Kidney (tissue), 13 donors: ENCODE measurements at regions not wholly inside any gene's neighbourhood (a gene's known extent, or its start where the extent isn't known, plus 50 kb on each side); places are given as distances from the start of the nearest gene placed in this dataset.
"Not testable (repeated sequence)": the region's sequence is repeated elsewhere in the genome, so short reads cannot be mapped to it uniquely, and the experiment has no call there.

Experiments used
- DNase-seq, 5 donors: peaks; one replicate each; pipeline ENCODE4 v3.0.0-alpha.2; 2013 to 2020
- FAIRE-seq: peaks from 2 replicates; lab custom pipeline; 2012; peaks lifted over from hg19 to GRCh38; lab: Jason Lieb, UNC
- H3K27ac ChIP-seq, 2 donors: one replicate each; pipeline ENCODE4 v1.7.0; 2013; ENCODE audit warnings: low read depth in 2 of 2, low read length in 2 of 2, inconsistent platforms in 1 of 2
- H3K27me3 ChIP-seq: one replicate; pipeline ENCODE4 v1.7.1; 2013; ENCODE audit warnings: low read length, inconsistent platforms; ENCODE audit not compliant: control insufficient read depth, insufficient read depth
- H3K36me3 ChIP-seq, 3 donors: one replicate each; pipeline versions ENCODE4 v1.7.0 to v1.7.1; 2013; ENCODE audit warnings: low read length in 3 of 3, control low read depth in 1 of 3, inconsistent platforms in 1 of 3; ENCODE audit not compliant: insufficient read depth in 3 of 3, control insufficient read depth in 2 of 3
- H3K4me1 ChIP-seq, 3 donors: one replicate each; pipeline versions ENCODE4 v1.7.0 to v1.7.1; 2013; ENCODE audit warnings: low read length in 3 of 3, inconsistent platforms in 1 of 3, low read depth in 1 of 3; ENCODE audit not compliant: control insufficient read depth in 2 of 3, insufficient read depth in 2 of 3
- H3K4me3 ChIP-seq, 3 donors: one replicate each; pipeline versions ENCODE4 v1.7.0 to v1.8.1; 2013; ENCODE audit warnings: low read length in 3 of 3, control low read depth in 1 of 3, inconsistent platforms in 1 of 3
- H3K9ac ChIP-seq, 3 donors: one replicate each; pipeline versions ENCODE4 v1.7.0 to v1.7.1; 2013; ENCODE audit warnings: low read length in 3 of 3, control low read depth in 1 of 3, inconsistent platforms in 1 of 3
- H3K9me3 ChIP-seq, 3 donors: one replicate each; pipeline versions ENCODE4 v1.7.0 to v1.7.1; 2013; ENCODE audit warnings: low read length in 3 of 3, control low read depth in 1 of 3, inconsistent platforms in 1 of 3; ENCODE audit not compliant: control insufficient read depth in 2 of 3, insufficient read depth in 1 of 3
- CTCF ChIP-seq: IDR thresholded peaks from 3 replicates; pipeline ENCODE4 v1.5.1; 2012; ENCODE audit warnings: mild to moderate bottlenecking, moderate library complexity, borderline replicate concordance; ENCODE audit not compliant: insufficient read depth; ENCODE audit errors: extremely low read depth
- intact Hi-C: fragments of 100-400 bp; cut with DNase I; formaldehyde crosslinking; loops from one replicate; pipeline ENCODE4 v1.11.1; 2022
- donor health status: control.
- donor health status: control.
- donor health status: control.
- donor health status: control.
- donor health status: control.
- donor health status: DM: yes; HTN: yes; CAD: no.
- donor health status: Normal renal cell carcinoma (clear cell type).

GRCh38 chr21:30027986-30028385, 88.2 kb upstream of the GRIK1 start:
- no peak for FAIRE-seq
- H3K9ac ChIP-seq = no peak overlapping the region
- peak in 1 of 5 donors; percentile 6 for DNase-seq
- no peaks in the 10 kb centered on the region for H3K9me3 ChIP-seq
- H3K27me3 ChIP-seq = no peaks in the 10 kb centered on the region
- no peak overlapping the region for H3K4me3 ChIP-seq
- intact Hi-C loops = no loop called here
- H3K4me1 ChIP-seq = no peaks in the 10 kb centered on the region
- no peak for TF ChIP-seq CTCF
- H3K27ac ChIP-seq = no peak overlapping the region
- H3K36me3 ChIP-seq = no peaks in the 10 kb centered on the region

GRCh38 chr21:30023056-30023455, 83.3 kb upstream of the GRIK1 start:
- H3K27ac ChIP-seq, intact Hi-C loops, H3K9me3 ChIP-seq, FAIRE-seq, H3K36me3 ChIP-seq, DNase-seq, H3K27me3 ChIP-seq, H3K4me1 ChIP-seq, H3K9ac ChIP-seq, H3K4me3 ChIP-seq: not testable (repeated sequence)

- DNase-seq (no peak), FAIRE-seq (no peak)
- intact Hi-C loops = no loop called here
- H3K4me3 ChIP-seq = no peak overlapping the region
- H3K27me3 ChIP-seq = no peaks in the 10 kb centered on the region
- no peak overlapping the region for H3K27ac ChIP-seq
- H3K4me1 ChIP-seq = no peaks in the 10 kb centered on the region
- H3K9ac ChIP-seq = no peak overlapping the region
- no peaks in the 10 kb centered on the region for H3K36me3 ChIP-seq
- no peak for TF ChIP-seq CTCF
- no peaks in the 10 kb centered on the region for H3K9me3 ChIP-seq
These were observed 75.1 kb upstream of the GRIK1 start for GRCh38 chr21:30014886-30015285.

- no peak for FAIRE-seq
- TF ChIP-seq CTCF = no peak
- intact Hi-C loops = no loop called here
These were observed 51.8 kb upstream of the GRIK1 start for GRCh38 chr21:29991624-29992023.

More at GRCh38 chr21:29991624-29992023, 51.8 kb upstream of the GRIK1 start:
- no peaks in the 10 kb centered on the region for H3K27me3 ChIP-seq
- no peak overlapping the region for H3K27ac ChIP-seq
- H3K4me1 ChIP-seq = no peaks in the 10 kb centered on the region
- H3K9me3 ChIP-seq = no peaks in the 10 kb centered on the region
- DNase-seq = no peak
- H3K4me3 ChIP-seq = no peak overlapping the region
- H3K9ac ChIP-seq = no peak overlapping the region
- no peaks in the 10 kb centered on the region for H3K36me3 ChIP-seq
